Suprapubic skin (tissue), 4 donors: ENCODE measurements at regions not wholly inside any gene's neighbourhood (a gene's known extent, or its start where the extent isn't known, plus 50 kb on each side); places are given as distances from the start of the nearest gene placed in this dataset.
A peak's percentile ranks its signal among the peaks of the same experiment; 100 is the strongest.

Experiments
- DNase-seq, 2 donors: peaks; one replicate each; pipeline ENCODE4 v3.0.0-alpha.2; 2019; ENCODE audit warnings: low spot score in 2 of 2
- H3K27ac ChIP-seq: fragments of 200-600 bp; sonication (generic); one replicate; pipeline ENCODE4 v1.5.1; 2019
- H3K27me3 ChIP-seq: fragments of 200-600 bp; sonication (generic); one replicate; pipeline ENCODE4 v1.5.1; 2019
- H3K36me3 ChIP-seq: fragments of 200-600 bp; sonication (generic); one replicate; pipeline ENCODE4 v1.5.1; 2019
- H3K4me1 ChIP-seq: fragments of 200-600 bp; sonication (generic); one replicate; pipeline ENCODE4 v1.5.1; 2019
- H3K4me3 ChIP-seq: fragments of 200-600 bp; sonication (generic); one replicate; pipeline ENCODE4 v1.5.1; 2019; ENCODE audit warnings: mild to moderate bottlenecking
- H3K9me3 ChIP-seq: fragments of 200-600 bp; sonication (generic); one replicate; pipeline ENCODE4 v1.5.1; 2019
- EP300 ChIP-seq: sonication (generic); formaldehyde crosslinking; IDR thresholded peaks from one replicate; pipeline ENCODE4 v1.6.1; 2017; ENCODE audit warnings: antibody characterized with exemption
- POLR2A ChIP-seq, 2 donors: fragments of 450-650 bp; IDR thresholded peaks; one replicate each; pipeline ENCODE4 v1.6.1; 2017; ENCODE audit warnings: antibody characterized with exemption in 2 of 2, mild to moderate bottlenecking in 2 of 2, moderate library complexity in 2 of 2
- POLR2AphosphoS5 ChIP-seq, 3 donors: sonication (generic); formaldehyde crosslinking; IDR thresholded peaks; one replicate each; pipeline ENCODE4 v1.6.1; 2017; ENCODE audit warnings: antibody characterized with exemption in 3 of 3
- WGBS: methylation state at CpG from one replicate; pipeline ENCODE4 v1.1.5; 2018; 5-methylcytosine and 5-hydroxymethylcytosine counted together
- TF ChIP-seq, protein P1 (sequence below), 2 donors: fragments of 200-600 bp in 1 of 2; fragments of 450-650 bp in 1 of 2; sonication (generic) in 1 of 2; IDR thresholded peaks; one replicate each; pipeline ENCODE4 v1.5.1; 2016 to 2019; ENCODE audit warnings: antibody characterized with exemption in 2 of 2, mild to moderate bottlenecking in 1 of 2, moderate library complexity in 1 of 2

DNA sequence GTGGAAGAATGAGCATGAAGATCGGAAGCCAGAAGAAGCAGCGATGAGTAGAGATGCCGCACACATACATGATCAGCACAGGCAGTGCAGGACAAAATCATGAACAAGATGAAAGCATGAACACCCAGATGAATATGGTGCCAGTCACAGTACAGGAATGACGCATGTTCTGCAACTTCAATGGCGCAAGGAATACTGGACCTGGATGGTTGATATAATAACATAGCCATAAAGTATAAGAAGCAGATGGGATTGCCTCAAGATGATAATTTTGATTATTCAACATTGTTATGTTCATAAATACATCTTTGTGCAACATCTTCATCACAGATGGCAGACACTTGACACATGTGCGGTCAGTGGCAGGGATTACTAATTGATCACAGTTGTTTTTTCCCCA, 59.7 kb upstream of the SLCO3A1 start:
- no peak for TF ChIP-seq EP300
- no peak for TF ChIP-seq POLR2A (IDR thresholded peaks at IDR 0.05)
- TF ChIP-seq POLR2AphosphoS5 (IDR thresholded peaks at IDR 0.05): peak in 2 of 3 donors; percentile 38 to 57
- TF ChIP-seq, protein P1, sequence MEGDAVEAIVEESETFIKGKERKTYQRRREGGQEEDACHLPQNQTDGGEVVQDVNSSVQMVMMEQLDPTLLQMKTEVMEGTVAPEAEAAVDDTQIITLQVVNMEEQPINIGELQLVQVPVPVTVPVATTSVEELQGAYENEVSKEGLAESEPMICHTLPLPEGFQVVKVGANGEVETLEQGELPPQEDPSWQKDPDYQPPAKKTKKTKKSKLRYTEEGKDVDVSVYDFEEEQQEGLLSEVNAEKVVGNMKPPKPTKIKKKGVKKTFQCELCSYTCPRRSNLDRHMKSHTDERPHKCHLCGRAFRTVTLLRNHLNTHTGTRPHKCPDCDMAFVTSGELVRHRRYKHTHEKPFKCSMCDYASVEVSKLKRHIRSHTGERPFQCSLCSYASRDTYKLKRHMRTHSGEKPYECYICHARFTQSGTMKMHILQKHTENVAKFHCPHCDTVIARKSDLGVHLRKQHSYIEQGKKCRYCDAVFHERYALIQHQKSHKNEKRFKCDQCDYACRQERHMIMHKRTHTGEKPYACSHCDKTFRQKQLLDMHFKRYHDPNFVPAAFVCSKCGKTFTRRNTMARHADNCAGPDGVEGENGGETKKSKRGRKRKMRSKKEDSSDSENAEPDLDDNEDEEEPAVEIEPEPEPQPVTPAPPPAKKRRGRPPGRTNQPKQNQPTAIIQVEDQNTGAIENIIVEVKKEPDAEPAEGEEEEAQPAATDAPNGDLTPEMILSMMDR (IDR thresholded peaks at IDR 0.05): no peak
- 84% methylated on average over 6 of the region's 6 CpGs for WGBS
- Histone ChIP-seq H3K4me1 (peaks cover 5% of the 10 kb centered on the region), H3K36me3 (no peaks in the 10 kb centered on the region), H3K27ac (no peak overlapping the region), H3K4me3 (no peak overlapping the region), H3K9me3 (no peaks in the 10 kb centered on the region), H3K27me3 (no peaks in the 10 kb centered on the region)
- no peak for DNase-seq

DNA sequence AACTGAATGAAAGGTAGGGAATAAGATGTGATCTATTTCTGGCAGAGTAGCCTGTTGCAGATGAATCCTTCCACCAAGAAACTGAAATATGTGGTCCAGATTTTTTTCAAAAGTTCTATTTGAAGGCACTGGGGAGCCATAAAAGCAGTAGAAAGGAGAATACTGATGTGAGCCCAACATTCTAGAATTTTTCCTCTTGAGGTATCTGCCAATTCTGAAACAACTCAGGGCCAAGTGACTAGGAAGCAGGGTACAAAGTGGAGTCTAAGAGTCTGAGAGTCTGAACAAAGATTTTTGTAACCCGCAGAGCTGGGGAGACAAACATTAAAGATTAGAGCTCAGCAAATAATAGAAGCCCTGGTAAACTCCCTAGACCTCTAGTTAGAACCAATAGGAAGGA, 58.3 kb upstream of the SLCO3A1 start:
- no peak for DNase-seq
- TF ChIP-seq POLR2AphosphoS5 (IDR thresholded peaks at IDR 0.05) (no peak), EP300 (no peak), POLR2A (IDR thresholded peaks at IDR 0.05) (no peak)
- TF ChIP-seq, protein P1 (IDR thresholded peaks at IDR 0.05): no peak
- peak overlapping the region; percentile 73 for H3K27ac ChIP-seq
- H3K4me3 ChIP-seq: no peak overlapping the region
- 71% methylated on average over 1 of the region's 1 CpG for WGBS
- H3K27me3 ChIP-seq: no peaks in the 10 kb centered on the region
- peaks cover 5% of the 10 kb centered on the region for H3K4me1 ChIP-seq
- H3K36me3 ChIP-seq: no peaks in the 10 kb centered on the region
- no peaks in the 10 kb centered on the region for H3K9me3 ChIP-seq

DNA sequence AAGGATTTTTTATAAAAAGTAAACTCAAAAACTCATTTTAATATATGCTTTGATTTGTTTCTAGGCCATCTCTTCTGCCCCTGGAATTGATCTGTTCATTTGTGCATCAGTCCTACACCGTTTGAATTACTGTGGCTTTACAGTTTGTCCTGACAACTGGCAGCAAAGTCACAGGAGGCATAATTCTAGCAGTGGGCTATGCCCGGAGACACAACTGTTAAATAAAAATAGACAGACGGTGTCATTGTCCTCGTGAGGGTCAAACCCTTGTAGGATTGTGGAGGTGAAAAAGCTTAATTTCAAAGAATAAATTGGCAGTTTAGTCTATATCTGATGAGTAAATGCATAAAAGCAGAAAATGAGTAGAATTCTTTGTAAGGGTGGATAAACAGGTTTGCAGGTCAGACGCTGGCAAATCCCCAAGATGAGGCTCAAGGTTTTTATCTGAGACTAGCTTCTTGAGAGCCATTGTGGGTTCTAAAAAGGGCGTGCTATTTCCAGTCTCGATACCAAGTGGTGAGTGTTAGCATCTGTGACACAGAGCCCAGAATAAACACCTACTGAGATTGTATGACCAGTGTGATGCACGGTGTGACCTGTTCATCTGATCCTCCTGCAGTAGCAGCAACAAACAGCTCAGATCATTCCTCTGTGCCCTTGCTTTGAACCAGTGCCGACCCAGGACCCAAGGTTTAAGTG, 51.5 kb upstream of the SLCO3A1 start:
- DNase-seq: no peak
- H3K4me1 ChIP-seq: no peaks in the 10 kb centered on the region
- H3K27me3 ChIP-seq: no peaks in the 10 kb centered on the region
- H3K9me3 ChIP-seq: no peaks in the 10 kb centered on the region
- H3K27ac ChIP-seq: no peak overlapping the region
- WGBS: 70% methylated on average over 9 of the region's 9 CpGs
- H3K36me3 ChIP-seq: no peaks in the 10 kb centered on the region
- H3K4me3 ChIP-seq: no peak overlapping the region
- TF ChIP-seq EP300 (no peak), POLR2AphosphoS5 (IDR thresholded peaks at IDR 0.05) (no peak), POLR2A (IDR thresholded peaks at IDR 0.05) (no peak)
- TF ChIP-seq, protein P1 (IDR thresholded peaks at IDR 0.05): no peak

DNA sequence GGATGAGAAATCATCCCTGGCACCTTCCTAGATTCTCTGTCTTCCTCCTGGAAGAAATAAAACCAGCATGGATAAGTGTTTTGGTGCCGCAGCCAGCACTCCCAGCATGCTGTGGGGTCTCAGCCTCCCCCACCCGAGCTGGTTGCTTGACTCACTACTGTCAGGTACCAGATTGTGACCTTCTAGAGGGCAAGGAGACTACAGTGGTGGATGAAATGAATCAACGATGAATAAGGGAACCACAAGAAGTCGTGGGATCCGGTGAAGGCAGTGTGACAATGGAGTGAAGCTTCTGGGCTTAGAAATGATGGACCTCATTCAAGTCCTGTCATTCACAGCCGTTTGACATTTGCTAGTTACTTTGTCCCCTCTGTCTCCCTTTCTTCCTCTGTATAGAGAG, 50.2 kb upstream of the SLCO3A1 start:
- DNase-seq: no peak
- no peaks in the 10 kb centered on the region for H3K9me3 ChIP-seq
- TF ChIP-seq POLR2AphosphoS5 (IDR thresholded peaks at IDR 0.05) (no peak), POLR2A (IDR thresholded peaks at IDR 0.05) (no peak), EP300 (no peak)
- TF ChIP-seq, protein P1 (IDR thresholded peaks at IDR 0.05): no peak
- no peak overlapping the region for H3K4me3 ChIP-seq
- no peaks in the 10 kb centered on the region for H3K36me3 ChIP-seq
- H3K27me3 ChIP-seq: no peaks in the 10 kb centered on the region
- WGBS: 86% methylated on average over 6 of the region's 6 CpGs
- H3K27ac ChIP-seq: no peak overlapping the region
- no peaks in the 10 kb centered on the region for H3K4me1 ChIP-seq
